HAP-1 (cell line): ENCODE measurements at regions not wholly inside any gene's neighbourhood (a gene's known extent, or its start where the extent isn't known, plus 50 kb on each side); places are given as distances from the start of the nearest gene placed in this dataset.

Source experiments
- DNase-seq, 2 experiments: peaks; one replicate each; pipeline ENCODE4 v3.0.0-alpha.2; 2016 to 2020; ENCODE audit warnings: low spot score in 2 of 2
- H3K27me3 ChIP-seq: fragments of 250-450 bp; sonication (Bioruptor Pico); 2 replicates; pipeline ENCODE4 v1.5.1; 2020; ENCODE audit warnings: low read depth, mild to moderate bottlenecking, moderate library complexity
- H3K36me3 ChIP-seq: fragments of 250-450 bp; sonication (Bioruptor Pico); replicated peaks from 2 replicates; pipeline ENCODE4 v1.5.1; 2020; ENCODE audit warnings: mild to moderate bottlenecking
- H3K4me1 ChIP-seq: fragments of 250-450 bp; sonication (Bioruptor Pico); 2 replicates; pipeline ENCODE4 v1.5.1; 2020; ENCODE audit warnings: mild to moderate bottlenecking
- H3K4me3 ChIP-seq: fragments of 250-450 bp; sonication (Bioruptor Pico); 2 replicates; pipeline ENCODE4 v1.5.1; 2020; ENCODE audit warnings: mild to moderate bottlenecking, moderate library complexity
- H3K9me3 ChIP-seq: fragments of 250-450 bp; sonication (Bioruptor Pico); 2 replicates; pipeline ENCODE4 v1.5.1; 2020; ENCODE audit warnings: mild to moderate bottlenecking, moderate library complexity
- in situ Hi-C: fragments of 300-500 bp; cut with MboI; formaldehyde crosslinking; loops from 3 replicates; pipeline ENCODE4 v1.14.3; 2020; ENCODE audit warnings: low sequenced_read_pairs, inconsistent platforms, mixed read lengths

GRCh38 chr2:77938462-77938861, 416.3 kb upstream of the LRRTM4 start:
- no peaks in the 10 kb centered on the region for H3K36me3 ChIP-seq
- no peaks in the 10 kb centered on the region for H3K9me3 ChIP-seq
- no peaks in the 10 kb centered on the region for H3K4me1 ChIP-seq
- no peak for DNase-seq
- no peak overlapping the region for H3K4me3 ChIP-seq
- in situ Hi-C loops = no loop called here
- no peaks in the 10 kb centered on the region for H3K27me3 ChIP-seq

- H3K36me3 ChIP-seq = no peaks in the 10 kb centered on the region
- H3K27me3 ChIP-seq = no peaks in the 10 kb centered on the region
- in situ Hi-C loops = no loop called here
- no peak for DNase-seq
- H3K4me3 ChIP-seq = no peak overlapping the region
- H3K9me3 ChIP-seq = no peaks in the 10 kb centered on the region
- H3K4me1 ChIP-seq = no peaks in the 10 kb centered on the region
Observed at GRCh38 chr2:77939370-77939769, 417.2 kb upstream of the LRRTM4 start.

- no peaks in the 10 kb centered on the region for H3K36me3 ChIP-seq
- no peaks in the 10 kb centered on the region for H3K4me1 ChIP-seq
- in situ Hi-C loops = no loop called here
- H3K9me3 ChIP-seq = no peaks in the 10 kb centered on the region
- no peak for DNase-seq
- no peak overlapping the region for H3K4me3 ChIP-seq
- H3K27me3 ChIP-seq = no peaks in the 10 kb centered on the region
Observed at GRCh38 chr2:77939801-77940200, 417.6 kb upstream of the LRRTM4 start.

- H3K4me1 ChIP-seq = no peaks in the 10 kb centered on the region
- H3K4me3 ChIP-seq = no peak overlapping the region
- in situ Hi-C loops = no loop called here
- peak in 1 of 2 experiments; percentile 16 for DNase-seq
- H3K27me3 ChIP-seq = no peaks in the 10 kb centered on the region
- no peaks in the 10 kb centered on the region for H3K9me3 ChIP-seq
- H3K36me3 ChIP-seq = no peaks in the 10 kb centered on the region
Observed at GRCh38 chr2:77954931-77955330, 432.8 kb upstream of the LRRTM4 start.

GRCh38 chr2:77962943-77963342, 440.8 kb upstream of the LRRTM4 start:
- no peaks in the 10 kb centered on the region for H3K36me3 ChIP-seq
- in situ Hi-C loops = no loop called here

GRCh38 chr2:77977471-77978063, 455.4 kb upstream of the LRRTM4 start:
- no peaks in the 10 kb centered on the region for H3K27me3 ChIP-seq
- no peaks in the 10 kb centered on the region for H3K4me1 ChIP-seq
- no peaks in the 10 kb centered on the region for H3K36me3 ChIP-seq
- no peaks in the 10 kb centered on the region for H3K9me3 ChIP-seq
- H3K4me3 ChIP-seq = no peak overlapping the region
- DNase-seq = no peak
- in situ Hi-C loops = no loop called here

More at GRCh38 chr2:77962943-77963342, 440.8 kb upstream of the LRRTM4 start:
- no peak for DNase-seq
- H3K9me3 ChIP-seq = no peaks in the 10 kb centered on the region
- no peaks in the 10 kb centered on the region for H3K27me3 ChIP-seq
- no peaks in the 10 kb centered on the region for H3K4me1 ChIP-seq
- no peak overlapping the region for H3K4me3 ChIP-seq

GRCh38 chr2:77995161-77995560, 473.0 kb upstream of the LRRTM4 start:
- in situ Hi-C loops = no loop called here
- no peak overlapping the region for H3K4me3 ChIP-seq
- no peak for DNase-seq
- no peaks in the 10 kb centered on the region for H3K27me3 ChIP-seq
- no peaks in the 10 kb centered on the region for H3K9me3 ChIP-seq
- H3K36me3 ChIP-seq = no peaks in the 10 kb centered on the region
- no peaks in the 10 kb centered on the region for H3K4me1 ChIP-seq

- Histone ChIP-seq H3K27me3 (no peaks in the 10 kb centered on the region), H3K4me1 (no peaks in the 10 kb centered on the region), H3K36me3 (no peaks in the 10 kb centered on the region), H3K9me3 (no peaks in the 10 kb centered on the region), H3K4me3 (no peak overlapping the region)
- in situ Hi-C loops = no loop called here
- no peak for DNase-seq
Observed at GRCh38 chr2:77999376-77999775, 477.2 kb upstream of the LRRTM4 start.

GRCh38 chr2:78009289-78009688, 487.1 kb upstream of the LRRTM4 start:
- Histone ChIP-seq H3K4me1 (no peaks in the 10 kb centered on the region), H3K27me3 (no peaks in the 10 kb centered on the region), H3K9me3 (no peaks in the 10 kb centered on the region), H3K36me3 (no peaks in the 10 kb centered on the region), H3K4me3 (no peak overlapping the region)
- DNase-seq = no peak
- in situ Hi-C loops = no loop called here

GRCh38 chr2:78011251-78011650, 489.1 kb upstream of the LRRTM4 start:
- no peaks in the 10 kb centered on the region for H3K9me3 ChIP-seq
- H3K4me3 ChIP-seq = no peak overlapping the region
- H3K36me3 ChIP-seq = no peaks in the 10 kb centered on the region
- in situ Hi-C loops = no loop called here
- no peaks in the 10 kb centered on the region for H3K27me3 ChIP-seq
- DNase-seq = no peak
- H3K4me1 ChIP-seq = no peaks in the 10 kb centered on the region

GRCh38 chr2:78020491-78020890, 498.3 kb upstream of the LRRTM4 start:
- no peaks in the 10 kb centered on the region for H3K9me3 ChIP-seq

GRCh38 chr2:78023356-78023755, 501.2 kb upstream of the LRRTM4 start:
- no peaks in the 10 kb centered on the region for H3K27me3 ChIP-seq
- H3K4me3 ChIP-seq = no peak overlapping the region
- H3K36me3 ChIP-seq = no peaks in the 10 kb centered on the region
- H3K9me3 ChIP-seq = no peaks in the 10 kb centered on the region
- in situ Hi-C loops = no loop called here
- no peaks in the 10 kb centered on the region for H3K4me1 ChIP-seq
- DNase-seq = no peak

More at GRCh38 chr2:78020491-78020890, 498.3 kb upstream of the LRRTM4 start:
- DNase-seq = no peak
- in situ Hi-C loops = no loop called here
- Histone ChIP-seq H3K4me1 (no peaks in the 10 kb centered on the region), H3K4me3 (no peak overlapping the region), H3K27me3 (no peaks in the 10 kb centered on the region), H3K36me3 (no peaks in the 10 kb centered on the region)

- Histone ChIP-seq H3K27me3 (no peaks in the 10 kb centered on the region), H3K4me3 (no peak overlapping the region), H3K9me3 (no peaks in the 10 kb centered on the region), H3K4me1 (no peaks in the 10 kb centered on the region), H3K36me3 (no peaks in the 10 kb centered on the region)
- in situ Hi-C loops = no loop called here
- no peak for DNase-seq
Observed at GRCh38 chr2:78024996-78025395, 502.8 kb upstream of the LRRTM4 start.

GRCh38 chr2:78029392-78029995, 507.3 kb upstream of the LRRTM4 start:
- Histone ChIP-seq H3K4me1 (no peaks in the 10 kb centered on the region), H3K4me3 (no peak overlapping the region), H3K9me3 (no peaks in the 10 kb centered on the region; the same call in 1 of the 2 replicates), H3K27me3 (no peaks in the 10 kb centered on the region), H3K36me3 (no peaks in the 10 kb centered on the region)
- DNase-seq = no peak
- in situ Hi-C loops = no loop called here

- Histone ChIP-seq H3K27me3 (no peaks in the 10 kb centered on the region), H3K4me1 (no peaks in the 10 kb centered on the region), H3K4me3 (no peak overlapping the region), H3K36me3 (no peaks in the 10 kb centered on the region), H3K9me3 (no peaks in the 10 kb centered on the region; the same call in 1 of the 2 replicates)
- DNase-seq = no peak
- in situ Hi-C loops = no loop called here
Observed at GRCh38 chr2:78034706-78035105, 512.5 kb upstream of the LRRTM4 start.
